ENCODE measurements at regions not wholly inside any gene's neighbourhood (a gene's known extent, or its start where the extent isn't known, plus 50 kb on each side); places are given as distances from the start of the nearest gene placed in this dataset.

GRCh38 chr12:25368557-25368956, 117.8 kb upstream of the KRAS start:
- Histone ChIP-seq H3K27me3 (no peaks in the 10 kb centered on the region), H3K4me1 (no peaks in the 10 kb centered on the region), H3K27ac (no peak overlapping the region), H3K36me3 (no peaks in the 10 kb centered on the region), H3K4me3 (no peak overlapping the region), H3K9me3 (no peaks in the 10 kb centered on the region)
- DNase-seq (ENCODE audit: low spot score in 2 of 2): no peak
- intact Hi-C loops (cut with DNase I): no loop called here
- no peak for TF ChIP-seq CTCF (IDR thresholded peaks at IDR 0.05)

GRCh38 chr12:25366122-25366521, 115.4 kb upstream of the KRAS start:
- TF ChIP-seq CTCF (IDR thresholded peaks at IDR 0.05): no peak
- no peak overlapping the region for H3K27ac ChIP-seq
- no peaks in the 10 kb centered on the region for H3K27me3 ChIP-seq
- no peak overlapping the region for H3K4me3 ChIP-seq
- intact Hi-C loops (cut with DNase I): no loop called here
- no peaks in the 10 kb centered on the region for H3K9me3 ChIP-seq
- no peaks in the 10 kb centered on the region for H3K36me3 ChIP-seq
- DNase-seq (ENCODE audit: low spot score in 2 of 2): no peak
- no peaks in the 10 kb centered on the region for H3K4me1 ChIP-seq

GRCh38 chr12:25365340-25365730, 114.6 kb upstream of the KRAS start:
- DNase-seq (ENCODE audit: low spot score in 2 of 2): no peak
- H3K9me3 ChIP-seq: no peaks in the 10 kb centered on the region
- H3K27me3 ChIP-seq: no peaks in the 10 kb centered on the region
- no peaks in the 10 kb centered on the region for H3K36me3 ChIP-seq
- no peak overlapping the region for H3K27ac ChIP-seq
- intact Hi-C loops (cut with DNase I): no loop called here
- no peak for TF ChIP-seq CTCF (IDR thresholded peaks at IDR 0.05)
- H3K4me3 ChIP-seq: no peak overlapping the region
- no peaks in the 10 kb centered on the region for H3K4me1 ChIP-seq

- intact Hi-C loops (cut with DNase I): no loop called here
- no peak for TF ChIP-seq CTCF (IDR thresholded peaks at IDR 0.05)
- H3K36me3 ChIP-seq: no peaks in the 10 kb centered on the region
Observed at GRCh38 chr12:25364529-25365339, 114.0 kb upstream of the KRAS start.

GRCh38 chr12:25362646-25363045, 111.9 kb upstream of the KRAS start:
- H3K27ac ChIP-seq: no peak overlapping the region
- intact Hi-C loops (cut with DNase I): no loop called here
- DNase-seq (ENCODE audit: low spot score in 2 of 2): no peak

More at GRCh38 chr12:25364529-25365339, 114.0 kb upstream of the KRAS start:
- Histone ChIP-seq H3K9me3 (no peaks in the 10 kb centered on the region), H3K27ac (no peak overlapping the region), H3K4me3 (no peak overlapping the region), H3K27me3 (no peaks in the 10 kb centered on the region), H3K4me1 (no peaks in the 10 kb centered on the region)
- no peak for DNase-seq (ENCODE audit: low spot score in 2 of 2)

More at GRCh38 chr12:25362646-25363045, 111.9 kb upstream of the KRAS start:
- H3K4me1 ChIP-seq: no peaks in the 10 kb centered on the region
- H3K27me3 ChIP-seq: no peaks in the 10 kb centered on the region
- H3K4me3 ChIP-seq: no peak overlapping the region
- TF ChIP-seq CTCF (IDR thresholded peaks at IDR 0.05): no peak
- no peaks in the 10 kb centered on the region for H3K9me3 ChIP-seq
- H3K36me3 ChIP-seq: no peaks in the 10 kb centered on the region
